ENCODE measurements at regions not wholly inside any gene's neighbourhood (a gene's known extent, or its start where the extent isn't known, plus 50 kb on each side); places are given as distances from the start of the nearest gene placed in this dataset.

DNA sequence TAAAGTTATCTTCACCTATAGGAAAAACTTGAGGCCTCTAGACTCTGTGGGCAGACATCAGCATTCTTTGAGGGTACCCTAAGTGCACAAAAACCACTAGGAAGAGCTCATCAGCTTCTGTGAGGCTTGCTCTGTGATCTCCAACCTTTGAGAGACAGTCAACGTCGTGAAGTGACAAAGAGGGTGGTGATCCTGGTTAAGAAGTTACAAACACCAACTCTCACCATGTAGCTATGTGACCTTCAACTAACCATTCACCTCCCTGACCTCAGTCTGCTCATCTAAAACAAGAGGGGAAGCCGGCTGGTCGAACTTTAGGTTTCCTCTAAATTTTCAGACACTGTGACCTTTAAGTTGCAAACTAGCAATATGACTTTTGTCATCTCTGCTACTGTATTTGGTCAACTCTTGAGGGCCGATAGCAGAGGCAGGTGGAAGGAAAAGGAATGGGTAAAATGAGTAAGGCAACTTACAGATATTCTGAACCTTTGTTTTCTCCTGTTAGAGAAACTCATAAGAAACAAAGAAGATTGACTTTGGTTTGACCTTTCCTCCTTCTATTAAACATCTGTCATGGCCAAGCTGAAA lies 103.2 kb upstream of the PARP11 start:
- in situ Hi-C loops (cut with MboI; ENCODE audit: low pct_unique_long_range_greater_than_20kb, low sequenced_read_pairs, unreplicated experiment), result no loop called here
- no peak for DNase-seq (ENCODE audit: low spot score)
- TF ChIP-seq, protein P1, sequence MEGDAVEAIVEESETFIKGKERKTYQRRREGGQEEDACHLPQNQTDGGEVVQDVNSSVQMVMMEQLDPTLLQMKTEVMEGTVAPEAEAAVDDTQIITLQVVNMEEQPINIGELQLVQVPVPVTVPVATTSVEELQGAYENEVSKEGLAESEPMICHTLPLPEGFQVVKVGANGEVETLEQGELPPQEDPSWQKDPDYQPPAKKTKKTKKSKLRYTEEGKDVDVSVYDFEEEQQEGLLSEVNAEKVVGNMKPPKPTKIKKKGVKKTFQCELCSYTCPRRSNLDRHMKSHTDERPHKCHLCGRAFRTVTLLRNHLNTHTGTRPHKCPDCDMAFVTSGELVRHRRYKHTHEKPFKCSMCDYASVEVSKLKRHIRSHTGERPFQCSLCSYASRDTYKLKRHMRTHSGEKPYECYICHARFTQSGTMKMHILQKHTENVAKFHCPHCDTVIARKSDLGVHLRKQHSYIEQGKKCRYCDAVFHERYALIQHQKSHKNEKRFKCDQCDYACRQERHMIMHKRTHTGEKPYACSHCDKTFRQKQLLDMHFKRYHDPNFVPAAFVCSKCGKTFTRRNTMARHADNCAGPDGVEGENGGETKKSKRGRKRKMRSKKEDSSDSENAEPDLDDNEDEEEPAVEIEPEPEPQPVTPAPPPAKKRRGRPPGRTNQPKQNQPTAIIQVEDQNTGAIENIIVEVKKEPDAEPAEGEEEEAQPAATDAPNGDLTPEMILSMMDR (IDR thresholded peaks at IDR 0.05; ENCODE audit: extremely low read depth, insufficient read depth, missing control alignments), result no peak

DNA sequence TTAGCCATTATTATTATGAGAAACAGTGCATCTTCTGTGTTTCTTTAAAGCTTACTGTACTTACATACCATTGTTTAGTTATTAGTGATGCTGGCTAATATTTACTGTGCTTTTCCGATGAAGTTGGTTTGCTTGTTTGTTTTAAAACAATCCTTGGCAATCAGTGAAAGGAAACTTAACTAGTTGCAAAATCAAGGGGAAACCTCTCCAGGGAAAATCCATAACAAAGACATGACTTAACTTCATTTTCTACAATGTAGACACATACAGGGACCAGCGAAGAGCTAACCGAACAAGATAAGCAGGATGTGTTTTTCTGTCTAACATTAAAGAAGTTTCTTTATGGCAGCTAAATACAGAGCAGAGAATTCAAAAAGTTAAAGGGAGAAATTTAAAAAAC lies 102.5 kb upstream of the PARP11 start:
- in situ Hi-C loops (cut with MboI; ENCODE audit: low pct_unique_long_range_greater_than_20kb, low sequenced_read_pairs, unreplicated experiment), result no loop called here
- TF ChIP-seq, protein P1 (IDR thresholded peaks at IDR 0.05; ENCODE audit: extremely low read depth, insufficient read depth, missing control alignments), result no peak

DNA sequence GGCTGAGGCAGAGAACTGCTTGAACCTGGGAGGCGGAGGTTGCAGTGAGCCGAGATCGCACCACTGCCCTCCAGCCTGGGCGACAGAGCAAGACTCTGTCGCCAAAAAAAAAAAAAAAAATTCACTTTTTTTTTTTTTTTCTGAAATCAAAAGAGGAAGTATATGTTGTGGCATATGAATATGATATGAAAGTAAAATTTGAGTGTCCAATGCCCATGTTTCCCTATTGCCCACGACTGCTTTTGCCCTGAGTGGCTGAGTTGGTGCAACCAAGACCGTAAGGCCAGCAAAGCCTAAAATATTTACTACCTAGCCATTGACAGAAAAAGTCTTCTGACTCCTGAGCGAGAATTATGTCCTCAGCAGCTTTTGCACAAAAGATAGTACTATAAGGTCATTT lies 101.7 kb upstream of the PARP11 start:
- no peak for DNase-seq (ENCODE audit: low spot score)
- in situ Hi-C loops (cut with MboI; ENCODE audit: low pct_unique_long_range_greater_than_20kb, low sequenced_read_pairs, unreplicated experiment), result no loop called here
- TF ChIP-seq, protein P1 (IDR thresholded peaks at IDR 0.05; ENCODE audit: extremely low read depth, insufficient read depth, missing control alignments), result no peak

More for the DNA sequence above, 102.5 kb upstream of the PARP11 start:
- DNase-seq (ENCODE audit: low spot score), result no peak

DNA sequence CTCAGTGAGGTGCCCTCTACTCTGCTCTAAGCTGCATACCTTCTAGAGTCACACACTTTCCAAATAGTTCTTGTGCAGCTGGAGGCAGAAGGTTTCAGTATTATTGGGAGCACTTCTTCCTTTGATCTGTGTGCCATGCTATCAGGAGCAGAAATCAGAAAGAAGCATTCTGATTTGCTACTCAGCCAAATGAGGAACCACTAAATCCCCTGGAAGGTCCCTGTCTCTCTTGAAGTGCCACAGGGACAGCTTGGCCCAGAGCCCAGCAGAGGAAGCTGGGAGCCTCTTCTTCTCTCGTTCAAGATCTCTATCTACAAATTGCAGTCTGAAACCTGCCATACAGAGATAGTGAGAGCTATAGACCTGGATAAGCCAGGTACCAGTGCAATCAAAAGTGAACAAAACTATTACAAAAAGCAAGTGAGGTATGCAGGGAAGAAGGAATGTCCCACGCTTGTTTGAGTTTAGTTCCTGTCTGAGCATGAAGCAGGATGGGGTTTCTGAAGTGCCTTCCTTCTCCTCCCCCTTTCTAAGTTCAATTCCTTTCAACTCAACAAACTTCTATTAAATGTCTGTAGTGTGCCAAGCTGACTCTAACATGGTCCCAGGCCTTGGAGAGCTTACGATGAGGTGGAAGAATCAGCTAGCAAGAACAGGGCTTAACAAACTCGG lies 100.9 kb upstream of the PARP11 start:
- TF ChIP-seq, protein P1 (IDR thresholded peaks at IDR 0.05; ENCODE audit: extremely low read depth, insufficient read depth, missing control alignments), result no peak
- DNase-seq (ENCODE audit: low spot score), result no peak
- in situ Hi-C loops (cut with MboI; ENCODE audit: low pct_unique_long_range_greater_than_20kb, low sequenced_read_pairs, unreplicated experiment), result no loop called here

DNA sequence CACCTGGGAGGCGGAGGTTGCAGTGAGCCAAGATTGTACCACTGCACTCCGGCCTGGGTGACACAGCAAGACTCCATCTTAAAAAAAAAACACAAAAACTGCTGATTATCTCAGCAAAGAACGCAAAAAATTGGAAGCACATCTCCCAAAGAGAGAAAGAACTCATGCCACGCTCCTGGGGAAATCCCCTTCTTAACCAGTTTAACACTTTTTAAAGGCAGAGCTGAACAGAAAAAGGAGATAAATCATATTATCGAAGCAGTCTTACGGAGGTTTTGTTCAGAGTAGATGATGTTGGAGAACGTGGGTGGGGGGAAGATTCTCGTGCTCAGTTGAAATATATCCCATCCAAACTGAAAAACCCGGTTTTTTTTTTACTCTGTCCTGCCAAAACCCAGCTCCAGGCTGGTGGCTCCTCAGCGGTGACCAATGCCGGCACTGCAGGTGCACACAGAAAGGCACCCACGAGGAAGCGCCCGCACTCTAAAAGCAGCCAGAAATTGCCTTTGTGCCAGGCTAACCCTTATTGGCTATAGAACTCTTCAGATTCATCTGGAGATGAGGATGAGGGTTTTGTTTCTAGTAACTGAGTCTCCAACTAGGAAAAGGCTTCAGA lies 100.2 kb upstream of the PARP11 start:
- in situ Hi-C loops (cut with MboI; ENCODE audit: low pct_unique_long_range_greater_than_20kb, low sequenced_read_pairs, unreplicated experiment), result no loop called here
- TF ChIP-seq, protein P1 (IDR thresholded peaks at IDR 0.05; ENCODE audit: extremely low read depth, insufficient read depth, missing control alignments), result no peak
- no peak for DNase-seq (ENCODE audit: low spot score)

DNA sequence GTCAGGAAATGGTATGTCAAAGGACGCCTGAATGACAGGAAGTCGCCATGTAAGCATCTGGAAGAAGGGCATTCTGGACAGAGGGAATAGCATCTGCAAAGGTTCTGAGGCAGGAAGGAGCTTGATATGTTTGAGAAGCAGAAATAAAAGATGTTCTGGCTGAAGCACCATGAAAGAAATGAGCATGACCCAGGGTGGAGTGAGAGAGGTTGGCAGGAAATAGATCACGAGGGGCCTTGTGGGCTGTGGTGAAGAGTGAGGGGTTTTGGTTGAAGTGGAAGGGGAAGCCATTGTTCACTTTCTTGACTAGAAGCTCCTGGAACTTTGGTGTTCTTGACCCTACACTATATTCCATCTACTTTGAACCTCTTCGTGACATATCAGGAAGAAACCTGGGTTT lies 99.4 kb upstream of the PARP11 start:
- TF ChIP-seq, protein P1 (IDR thresholded peaks at IDR 0.05; ENCODE audit: extremely low read depth, insufficient read depth, missing control alignments), result no peak
- no peak for DNase-seq (ENCODE audit: low spot score)
- in situ Hi-C loops (cut with MboI; ENCODE audit: low pct_unique_long_range_greater_than_20kb, low sequenced_read_pairs, unreplicated experiment), result no loop called here
